HepG2 (cell line): ENCODE measurements at regions not wholly inside any gene's neighbourhood (a gene's known extent, or its start where the extent isn't known, plus 50 kb on each side); places are given as distances from the start of the nearest gene placed in this dataset.

Source experiments
- ATAC-seq: fragments of 200-7000 bp; cut with Tn5 transposase; 3 replicates; pipeline ENCODE4 v1.9.1; 2020; ENCODE audit warnings: mild to moderate bottlenecking, moderate library complexity
- BruUV-seq: library from RNA; stranded (reverse); fragments of 400-500 nt; replicated peaks from 2 replicates; lab custom pipeline; 2021; lab: Mats Ljungman, UMichigan
- CTCF ChIA-PET: fragments of 300-600 bp; formaldehyde crosslinking; extraction: SDS; loops from one replicate; lab custom pipeline; 2021; ENCODE audit warnings: low total read pairs, inconsistent platforms, low intra/inter-chr PET ratio; lab: Yijun Ruan, JAX
- POLR2A ChIA-PET: fragments of 350-600 bp; sonication (Branson Sonifier 250); formaldehyde crosslinking; loops from one replicate; lab custom pipeline; 2020; ENCODE audit warnings: antibody characterized with exemption, inconsistent platforms; lab: Yijun Ruan, JAX
- DNase-seq: peaks from one replicate; pipeline ENCODE4 v3.0.0-alpha.2; 2015; ENCODE audit warnings: low spot score
- FAIRE-seq: peaks from 3 replicates; lab custom pipeline; 2011; peaks lifted over from hg19 to GRCh38; lab: Jason Lieb, UNC
- H2AFZ ChIP-seq: one replicate; pipeline ENCODE4 v1.6.1; 2011; ENCODE audit warnings: low read length, inconsistent platforms
- H3K27ac ChIP-seq: fragments of 300-600 bp; 3 replicates; pipeline ENCODE4 v1.8.0; 2011; ENCODE audit warnings: mixed run types, mild to moderate bottlenecking, mixed read lengths, low read length, inconsistent platforms; ENCODE audit not compliant: insufficient read depth; ENCODE audit errors: extremely low read length
- H3K27me3 ChIP-seq, 2 experiments: fragments of 200-600 bp in 1 of 2; 2 replicates in 1 of 2; 3 replicates in 1 of 2; pipeline versions ENCODE4 v1.6.0 to v1.8.0; 2011; ENCODE audit warnings: low read length in 2 of 2, mild to moderate bottlenecking in 2 of 2, moderate library complexity in 2 of 2, inconsistent platforms in 1 of 2; ENCODE audit not compliant: insufficient read depth in 2 of 2, control insufficient read depth in 1 of 2
- H3K36me3 ChIP-seq, 2 experiments: fragments of 200-600 bp in 1 of 2; replicated peaks in 1 of 2; 2 replicates in 1 of 2; 3 replicates in 1 of 2; pipeline versions ENCODE4 v1.5.1 to v1.8.0; 2011; ENCODE audit warnings: low read length in 2 of 2, inconsistent platforms in 1 of 2; ENCODE audit not compliant: insufficient read depth in 2 of 2, control insufficient read depth in 1 of 2
- H3K4me1 ChIP-seq: 2 replicates; pipeline ENCODE4 v1.5.1; 2012; ENCODE audit warnings: low read length, inconsistent platforms; ENCODE audit not compliant: insufficient read depth
- H3K4me2 ChIP-seq: 2 replicates; pipeline ENCODE4 v1.6.0; 2011; ENCODE audit warnings: low read depth, low read length, inconsistent platforms
- H3K4me3 ChIP-seq, 3 experiments: fragments of 200-600 bp in 1 of 3; sonication (generic), shearing (Covaris generic) in 1 of 3; replicated peaks in 1 of 3; 2 replicates each; pipeline ENCODE4 v1.5.1; 2011 to 2016; ENCODE audit warnings: low read length in 3 of 3, inconsistent platforms in 2 of 3, low read depth in 2 of 3, mild to moderate bottlenecking in 2 of 3, control low read depth in 1 of 3, mixed read lengths in 1 of 3; ENCODE audit not compliant: insufficient read depth in 1 of 3
- H3K79me2 ChIP-seq: one replicate; pipeline ENCODE4 v1.6.1; 2011; ENCODE audit warnings: low read length, inconsistent platforms; ENCODE audit not compliant: insufficient read depth
- H3K9ac ChIP-seq: 2 replicates; pipeline ENCODE4 v1.6.0; 2011; ENCODE audit warnings: mild to moderate bottlenecking, low read depth, low read length, inconsistent platforms; ENCODE audit not compliant: insufficient read depth
- H3K9me3 ChIP-seq: 2 replicates; pipeline ENCODE4 v1.5.1; 2012; ENCODE audit warnings: mild to moderate bottlenecking, low read length
- H4K20me1 ChIP-seq: 2 replicates; pipeline ENCODE4 v1.6.0; 2011; ENCODE audit warnings: inconsistent platforms, mild to moderate bottlenecking, low read length, moderate library complexity; ENCODE audit not compliant: insufficient read depth
- ATRX ChIP-seq: sonication (generic); formaldehyde crosslinking; IDR thresholded peaks from 2 replicates; pipeline ENCODE4 v1.4.0; 2020; ENCODE audit warnings: missing genetic modification reagents, borderline replicate concordance
- ELF3 ChIP-seq: IDR thresholded peaks from 2 replicates; pipeline ENCODE4 v1.6.1; 2016; ENCODE audit warnings: missing genetic modification reagents, missing compliant biosample characterization
- FOXJ3 ChIP-seq: sonication (generic); formaldehyde crosslinking; IDR thresholded peaks from 2 replicates; pipeline ENCODE4 v1.4.0; 2020; ENCODE audit warnings: missing genetic modification reagents, mild to moderate bottlenecking, borderline replicate concordance
- HOXA5 ChIP-seq: sonication (generic); formaldehyde crosslinking; IDR thresholded peaks from 2 replicates; pipeline ENCODE4 v1.4.0; 2020; ENCODE audit warnings: missing genetic modification reagents
- IRF2 ChIP-seq: IDR thresholded peaks from 2 replicates; pipeline ENCODE4 v1.6.1; 2018; ENCODE audit warnings: missing genetic modification reagents, missing compliant biosample characterization
- MTF1 ChIP-seq: sonication (generic); formaldehyde crosslinking; IDR thresholded peaks from 2 replicates; pipeline ENCODE4 v1.5.0; 2020; ENCODE audit warnings: missing genetic modification reagents
- POGZ ChIP-seq: sonication (generic); formaldehyde crosslinking; IDR thresholded peaks from 2 replicates; pipeline ENCODE4 v1.4.0; 2020; ENCODE audit warnings: mild to moderate bottlenecking, missing genetic modification reagents
- SNRNP70 ChIP-seq: fragments of 200-400 bp; formaldehyde crosslinking; IDR thresholded peaks from 2 replicates; pipeline ENCODE4 v1.6.1; 2017; ENCODE audit warnings: mild to moderate bottlenecking, low read depth, low read length, moderate library complexity
- TARDBP ChIP-seq: sonication (generic); formaldehyde crosslinking; IDR thresholded peaks from 2 replicates; pipeline ENCODE4 v1.8.0; 2022; ENCODE audit warnings: mild to moderate bottlenecking, missing genetic modification reagents
- UBTF ChIP-seq: sonication (generic); formaldehyde crosslinking; IDR thresholded peaks from 2 replicates; pipeline ENCODE4 v1.4.0; 2020; ENCODE audit warnings: mild to moderate bottlenecking, missing genetic modification reagents
- ZNF121 ChIP-seq: sonication (generic); formaldehyde crosslinking; IDR thresholded peaks from 2 replicates; pipeline ENCODE4 v1.5.0; 2020; ENCODE audit warnings: mild to moderate bottlenecking, missing genetic modification reagents
- ZNF205 ChIP-seq: IDR thresholded peaks from 2 replicates; pipeline ENCODE4 v1.6.1; 2018; ENCODE audit warnings: missing biosample characterization, missing genetic modification reagents
- ZNF256 ChIP-seq: sonication (generic); formaldehyde crosslinking; conservative IDR thresholded peaks from 2 replicates; pipeline ENCODE4 v1.4.0; 2020; ENCODE audit warnings: missing genetic modification reagents
- ZNF33A ChIP-seq: sonication (generic); formaldehyde crosslinking; IDR thresholded peaks from 2 replicates; pipeline ENCODE4 v1.5.1; 2020; ENCODE audit warnings: missing genetic modification reagents, mild to moderate bottlenecking, moderate library complexity, borderline replicate concordance
- WGBS: methylation state at CpG from one replicate; pipeline ENCODE4 v1.1.6; 2017; ENCODE audit warnings: low lambda C conversion rate; 5-methylcytosine and 5-hydroxymethylcytosine counted together
- in situ Hi-C: cut with HindIII; loops from 2 replicates; pipeline ENCODE4 v1.10.0; 2017; ENCODE audit warnings: low pct_unique_long_range_greater_than_20kb; ENCODE audit not compliant: extremely low pct_ligation_motif_present
- intact Hi-C: fragments of 100-400 bp; cut with micrococcal nuclease; formaldehyde crosslinking; loops from one replicate; pipeline ENCODE4 v1.10.0; 2022; ENCODE audit not compliant: unreplicated experiment
- TF ChIP-seq, protein P1 (sequence below): sonication (generic); formaldehyde crosslinking; IDR thresholded peaks from 2 replicates; pipeline ENCODE4 v1.5.0; 2020; ENCODE audit warnings: missing genetic modification reagents
- TF ChIP-seq, protein P2 (sequence below): sonication (generic); formaldehyde crosslinking; conservative IDR thresholded peaks from 2 replicates; pipeline ENCODE4 v1.4.0; 2020; ENCODE audit warnings: missing genetic modification reagents

- Histone ChIP-seq H3K9me3 (no peaks in the 10 kb centered on the region), H3K4me1 (peaks cover 45% of the 10 kb centered on the region), H3K27ac (no peak overlapping the region), H3K36me3 (no peaks in the 10 kb centered on the region), H3K79me2 (no peaks in the 10 kb centered on the region), H2AFZ (no peak overlapping the region), H3K4me3 (no peak overlapping the region), H4K20me1 (no peaks in the 10 kb centered on the region), H3K27me3 (peaks cover 2 to 16% of the 10 kb centered on the region in 2 experiments; a peak in 3 of 5 replicates), H3K9ac (no peak overlapping the region), H3K4me2 (no peak overlapping the region)
- intact Hi-C loops (loop anchor here (2.0 kb wide), 1 partner anchor 137 kb away; no protein-coding TSS in a partner anchor), in situ Hi-C loops (no loop called here)
- 86% methylated on average over 7 of the region's 7 CpGs for WGBS
- POLR2A ChIA-PET, result interaction anchor here (2.6 kb wide), 1 partner anchor 50 kb away, joined by 21 read pairs; the partner anchor contains the start of gene WSB1
- no peak for FAIRE-seq
- no peak for DNase-seq
- no peak for ATAC-seq
- CTCF ChIA-PET, result interaction anchor here (2.4 kb wide), 1 partner anchor 89 kb away, joined by 28 read pairs; no protein-coding TSS in a partner anchor
- BruUV-seq, result no TSS peak
- TF ChIP-seq, protein P1, sequence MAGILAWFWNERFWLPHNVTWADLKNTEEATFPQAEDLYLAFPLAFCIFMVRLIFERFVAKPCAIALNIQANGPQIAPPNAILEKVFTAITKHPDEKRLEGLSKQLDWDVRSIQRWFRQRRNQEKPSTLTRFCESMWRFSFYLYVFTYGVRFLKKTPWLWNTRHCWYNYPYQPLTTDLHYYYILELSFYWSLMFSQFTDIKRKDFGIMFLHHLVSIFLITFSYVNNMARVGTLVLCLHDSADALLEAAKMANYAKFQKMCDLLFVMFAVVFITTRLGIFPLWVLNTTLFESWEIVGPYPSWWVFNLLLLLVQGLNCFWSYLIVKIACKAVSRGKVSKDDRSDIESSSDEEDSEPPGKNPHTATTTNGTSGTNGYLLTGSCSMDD (CRISPR knock-in tag), result no peak
- TF ChIP-seq TARDBP (CRISPR knock-in tag) (no peak), ZNF256 (no peak), ELF3 (no peak), ZNF205 (CRISPR knock-in tag) (no peak), ZNF33A (CRISPR knock-in tag) (no peak), IRF2 (CRISPR knock-in tag) (no peak), SNRNP70 (no peak), MTF1 (CRISPR knock-in tag) (no peak), FOXJ3 (CRISPR knock-in tag) (no peak), UBTF (CRISPR knock-in tag) (no peak), ZNF121 (CRISPR knock-in tag) (no peak), POGZ (CRISPR knock-in tag) (no peak), HOXA5 (CRISPR knock-in tag) (no peak), ATRX (CRISPR knock-in tag) (no peak)
- TF ChIP-seq, protein P2, sequence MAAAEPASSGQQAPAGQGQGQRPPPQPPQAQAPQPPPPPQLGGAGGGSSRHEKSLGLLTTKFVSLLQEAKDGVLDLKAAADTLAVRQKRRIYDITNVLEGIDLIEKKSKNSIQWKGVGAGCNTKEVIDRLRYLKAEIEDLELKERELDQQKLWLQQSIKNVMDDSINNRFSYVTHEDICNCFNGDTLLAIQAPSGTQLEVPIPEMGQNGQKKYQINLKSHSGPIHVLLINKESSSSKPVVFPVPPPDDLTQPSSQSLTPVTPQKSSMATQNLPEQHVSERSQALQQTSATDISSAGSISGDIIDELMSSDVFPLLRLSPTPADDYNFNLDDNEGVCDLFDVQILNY (CRISPR knock-in tag), result no peak
Observed at GRCh38 chr17:27244011-27244410, 49.9 kb upstream of the WSB1 start.
